HG02588 (cell line): ENCODE measurements at regions not wholly inside any gene's neighbourhood (a gene's known extent, or its start where the extent isn't known, plus 50 kb on each side); places are given as distances from the start of the nearest gene placed in this dataset.
"Not testable (repeated sequence)": the region's sequence is repeated elsewhere in the genome, so short reads cannot be mapped to it uniquely, and the experiment has no call there.

Experiments
- ATAC-seq: cut with Tn5 transposase; IDR thresholded peaks from one replicate; pipeline ENCODE4 v1.9.1; 2021; ENCODE audit warnings: mild to moderate bottlenecking, moderate library complexity; ENCODE audit not compliant: unreplicated experiment

DNA sequence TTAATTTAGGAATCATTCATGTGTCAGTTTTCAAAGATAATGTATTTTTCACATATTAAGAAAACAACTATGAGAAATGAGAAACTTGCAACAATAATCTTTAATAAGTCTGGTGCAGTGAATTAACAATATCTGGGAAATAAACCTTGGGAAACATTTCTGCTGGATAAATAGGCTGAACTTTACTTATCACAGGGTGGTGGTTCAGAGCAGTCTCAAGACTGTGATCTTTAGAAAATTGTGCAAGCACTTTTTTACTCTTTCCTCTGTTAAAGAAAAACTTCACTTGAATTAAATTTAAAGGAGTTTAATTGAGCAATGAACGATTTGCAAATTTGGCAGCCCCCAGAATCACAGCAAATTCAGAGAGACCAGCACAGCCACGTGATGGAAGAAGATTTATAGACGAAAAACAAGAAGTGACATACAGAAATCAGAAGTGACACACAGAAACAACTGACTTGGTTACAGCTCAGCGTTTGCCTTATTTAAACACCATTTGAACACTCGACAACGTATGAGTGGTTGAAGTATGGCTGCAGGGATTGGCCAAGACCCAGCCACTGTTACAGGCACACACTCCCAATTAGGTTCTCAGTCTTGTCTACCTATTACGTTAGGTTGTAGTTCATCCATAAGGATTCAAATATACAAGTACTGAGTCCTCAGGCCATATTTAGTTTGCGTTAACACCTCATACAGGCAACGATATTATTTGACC, 631.9 kb downstream of the SLCO4C1 start:
- ATAC-seq, result no peak

DNA sequence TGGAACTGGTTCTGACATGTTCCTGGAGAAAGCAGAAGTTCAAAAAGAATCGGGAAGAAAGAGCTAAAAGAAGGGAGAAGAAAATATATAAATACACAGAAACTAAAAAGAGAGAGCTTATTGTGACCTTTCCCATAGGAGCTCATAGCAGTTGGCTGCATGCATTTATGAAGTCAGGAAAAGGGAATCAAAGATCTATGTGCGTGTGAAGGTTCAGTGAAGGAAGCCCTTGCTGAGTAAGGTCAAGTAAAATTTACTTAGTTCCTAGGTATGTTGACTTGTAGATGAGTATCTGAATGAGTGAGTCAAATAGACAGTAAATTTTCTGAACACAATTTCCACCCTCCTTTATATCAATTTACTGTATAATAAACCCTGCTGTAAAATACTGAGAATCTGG, 632.5 kb downstream of the SLCO4C1 start:
- no peak for ATAC-seq

DNA sequence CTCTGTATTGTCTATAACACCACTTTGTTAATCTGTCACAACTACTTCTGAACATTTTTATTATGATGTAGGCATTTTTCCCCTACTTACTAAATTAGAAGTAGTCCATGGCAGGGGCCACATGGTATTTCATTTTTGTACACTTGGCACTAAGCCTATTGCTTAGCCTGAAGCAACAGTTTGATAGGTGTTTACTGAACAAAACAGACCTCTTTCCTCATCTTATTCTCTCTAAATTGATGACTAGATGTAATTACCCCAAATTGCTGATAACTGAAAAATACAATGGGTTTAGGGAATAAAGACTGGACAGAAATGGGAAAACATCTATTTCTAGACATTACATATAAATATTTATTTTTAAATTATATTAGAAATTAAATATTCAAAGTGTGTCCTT, 633.8 kb downstream of the SLCO4C1 start:
- no peak for ATAC-seq

DNA sequence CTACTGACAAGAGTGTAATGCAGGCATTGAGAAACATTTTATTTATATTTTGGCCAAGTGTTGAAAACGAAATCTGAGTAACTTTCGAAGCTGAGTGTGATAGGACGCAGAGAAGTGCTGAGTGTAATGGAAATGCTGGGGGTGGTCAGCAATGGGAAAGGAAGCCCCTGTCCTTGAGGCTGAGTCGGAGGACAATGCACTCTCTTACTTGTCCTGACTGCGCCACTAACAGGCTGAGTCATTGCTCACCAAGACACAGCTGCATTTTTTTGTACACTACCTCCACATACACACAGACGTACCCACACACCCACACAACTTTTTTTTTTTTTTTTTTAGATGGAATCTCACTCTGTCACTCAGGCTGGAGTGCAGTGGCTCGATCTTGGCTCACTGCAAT, 637.7 kb downstream of the SLCO4C1 start:
- ATAC-seq, result no peak

DNA sequence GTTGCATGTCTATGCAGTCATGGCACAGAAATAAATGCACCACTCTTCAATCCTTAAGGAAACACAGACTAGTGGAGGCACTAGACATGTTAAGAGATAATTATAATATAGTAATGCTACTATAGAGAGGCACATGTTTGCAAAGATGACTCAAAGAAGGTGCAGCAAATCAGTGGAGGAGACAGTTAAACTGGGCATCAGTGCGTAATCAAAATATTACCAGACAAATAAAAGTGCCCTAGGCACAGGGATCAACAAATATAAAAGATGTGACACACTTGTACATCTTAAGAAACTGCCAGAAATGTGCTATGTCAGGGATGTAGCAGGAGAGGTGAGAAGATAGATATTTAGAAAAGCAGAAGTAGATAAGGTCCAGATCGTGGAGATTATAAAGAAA, 642.1 kb downstream of the SLCO4C1 start:
- ATAC-seq, result no peak

DNA sequence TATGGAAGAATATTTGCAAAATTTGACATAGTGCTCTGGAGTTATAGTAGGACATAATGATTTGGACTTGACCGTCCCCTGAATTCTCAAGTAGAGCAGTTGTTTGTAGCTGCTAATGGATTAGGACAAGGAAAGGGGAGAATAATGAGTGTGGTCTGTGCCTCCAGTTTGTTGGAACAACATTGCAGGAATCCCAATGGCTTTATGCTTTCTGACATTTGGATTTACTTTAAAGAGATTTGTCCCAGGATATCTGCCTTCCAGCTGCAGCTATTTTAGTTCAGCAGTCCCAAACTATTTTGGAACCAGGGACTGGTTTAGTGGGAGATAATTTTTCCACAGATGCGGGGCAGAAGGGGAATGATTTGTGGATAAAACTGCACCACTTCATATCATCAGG, 648.2 kb downstream of the SLCO4C1 start:
- no peak for ATAC-seq

DNA sequence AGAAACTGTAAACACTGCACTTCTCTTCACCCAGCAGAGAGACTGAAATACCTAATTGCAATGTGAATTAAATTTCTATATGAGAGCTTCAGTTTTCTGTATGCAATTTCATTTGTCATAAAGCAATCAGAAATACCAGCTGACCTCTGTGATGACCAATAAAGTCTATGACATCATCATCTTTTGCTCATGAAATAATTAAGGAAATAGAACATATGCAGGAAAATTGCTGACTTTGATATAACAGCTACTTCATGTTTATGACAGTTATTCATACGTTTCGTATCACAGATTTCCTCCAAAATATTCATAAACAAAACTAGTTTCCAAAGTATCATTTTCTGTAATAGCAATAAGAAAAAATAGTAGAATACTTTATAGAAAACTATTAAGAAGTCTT, 652.3 kb downstream of the SLCO4C1 start:
- no peak for ATAC-seq

DNA sequence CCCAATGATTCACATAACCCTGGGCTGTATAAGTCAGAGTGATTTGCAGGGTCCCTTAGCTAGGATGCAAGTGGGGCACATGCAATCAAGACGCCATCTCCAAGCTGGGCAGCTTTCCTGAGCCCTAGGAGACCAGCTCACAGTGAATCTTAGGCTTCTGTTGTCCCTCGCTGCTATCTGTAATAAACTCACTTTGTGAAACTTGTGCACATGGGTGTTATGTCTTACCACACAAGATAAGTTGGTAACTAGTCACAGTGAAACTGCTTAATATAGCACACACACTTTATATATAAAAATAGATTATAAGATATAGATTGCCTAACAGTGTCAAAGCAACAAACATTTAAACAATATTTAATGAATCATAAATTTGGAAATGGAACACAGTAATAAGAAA, 658.5 kb downstream of the SLCO4C1 start:
- ATAC-seq, result no peak

DNA sequence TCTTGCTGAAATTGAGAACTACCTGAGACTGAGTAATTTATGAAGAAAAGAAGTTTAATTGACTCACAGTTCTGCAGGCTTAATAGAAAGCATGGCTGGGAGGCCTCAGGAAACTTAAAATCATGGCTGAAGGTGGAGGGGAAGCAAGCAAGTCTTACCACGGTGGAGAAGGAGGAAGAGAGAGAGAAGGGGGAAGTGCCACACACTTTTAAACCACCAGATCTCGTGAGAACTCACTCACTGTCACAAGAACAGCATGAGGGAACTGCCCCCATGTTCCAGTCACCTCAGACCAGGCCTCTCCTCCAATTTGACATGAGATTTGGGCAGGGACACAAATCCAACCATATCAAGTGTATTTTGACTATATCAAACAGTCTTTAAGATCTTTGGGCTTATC, 668.3 kb downstream of the SLCO4C1 start:
- not testable (repeated sequence) for ATAC-seq

DNA sequence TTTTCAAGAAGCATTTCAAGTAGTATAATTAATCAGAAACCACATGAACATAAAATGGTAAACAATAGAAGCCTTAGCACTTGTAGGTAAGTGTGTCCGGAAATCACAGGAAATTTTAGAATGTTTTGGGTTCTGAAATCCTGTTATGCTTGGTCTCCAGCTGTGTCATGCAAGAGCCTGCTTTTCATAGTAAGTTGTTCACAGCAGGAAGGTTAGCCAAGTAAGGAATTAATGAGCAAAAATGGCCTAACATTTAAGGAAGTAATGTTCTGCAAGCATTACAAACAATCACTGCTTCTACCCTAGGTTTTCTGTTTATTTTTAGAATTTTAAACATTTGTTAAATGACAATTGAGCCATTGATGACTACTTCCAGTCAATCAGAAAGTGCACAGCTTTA, 669.5 kb downstream of the SLCO4C1 start:
- ATAC-seq, result no peak

DNA sequence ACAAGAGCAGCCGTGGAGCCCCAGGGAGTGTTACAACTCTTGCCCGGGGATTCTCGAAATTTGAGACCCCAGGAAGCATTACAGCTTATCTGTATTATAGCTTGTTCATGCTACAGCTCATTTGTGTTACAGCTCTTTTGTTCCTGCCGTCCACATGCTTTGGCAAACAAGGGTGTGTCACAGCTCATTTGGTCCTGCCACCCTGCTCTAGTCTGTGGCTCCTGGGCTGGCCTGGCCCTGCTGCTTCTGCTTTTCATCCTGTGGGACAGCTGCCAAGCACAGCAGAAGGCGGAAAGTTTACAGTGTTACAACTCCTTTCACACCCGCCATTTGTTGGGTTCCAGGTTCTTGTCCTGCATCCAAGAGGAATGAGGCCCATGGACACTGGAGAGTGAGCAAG, 685.0 kb downstream of the SLCO4C1 start:
- ATAC-seq, result no peak

DNA sequence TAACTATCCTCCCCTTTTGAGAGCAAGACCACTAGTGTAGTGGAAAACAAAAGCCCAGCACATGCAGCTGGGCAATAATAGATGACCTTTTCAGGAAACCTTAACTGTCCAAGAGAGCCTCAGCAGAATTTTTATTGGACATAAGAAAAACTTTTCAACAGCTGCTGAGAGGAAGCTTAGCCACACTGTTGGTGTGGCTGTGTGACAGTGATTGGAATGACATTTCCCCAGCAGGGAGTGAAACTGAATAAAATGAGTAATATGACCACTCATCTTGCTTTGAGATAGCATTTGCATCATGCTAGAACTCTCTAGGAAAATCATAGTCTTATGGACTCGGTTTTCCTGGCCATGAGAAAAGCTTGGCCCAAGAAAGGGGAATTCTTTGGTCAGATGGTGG, 687.8 kb downstream of the SLCO4C1 start:
- no peak for ATAC-seq

DNA sequence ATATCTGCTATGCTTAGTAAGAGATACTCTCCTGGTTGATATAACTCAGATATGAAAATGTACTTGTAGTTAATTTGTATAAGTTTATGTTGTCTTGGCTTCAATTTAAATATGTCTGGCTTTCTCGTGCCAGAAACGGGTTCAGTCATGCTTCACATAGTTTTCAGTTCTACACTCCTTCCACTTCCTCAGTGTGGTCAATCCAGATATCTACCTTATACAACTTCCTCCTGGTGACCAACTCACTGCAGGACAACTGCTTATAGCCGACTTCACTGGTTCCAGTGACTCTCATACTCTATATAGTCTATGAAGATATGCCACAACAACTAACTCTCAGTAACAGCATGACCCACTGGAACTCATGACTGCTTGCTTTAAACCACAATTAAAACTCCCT, 690.4 kb downstream of the SLCO4C1 start:
- ATAC-seq, result no peak

DNA sequence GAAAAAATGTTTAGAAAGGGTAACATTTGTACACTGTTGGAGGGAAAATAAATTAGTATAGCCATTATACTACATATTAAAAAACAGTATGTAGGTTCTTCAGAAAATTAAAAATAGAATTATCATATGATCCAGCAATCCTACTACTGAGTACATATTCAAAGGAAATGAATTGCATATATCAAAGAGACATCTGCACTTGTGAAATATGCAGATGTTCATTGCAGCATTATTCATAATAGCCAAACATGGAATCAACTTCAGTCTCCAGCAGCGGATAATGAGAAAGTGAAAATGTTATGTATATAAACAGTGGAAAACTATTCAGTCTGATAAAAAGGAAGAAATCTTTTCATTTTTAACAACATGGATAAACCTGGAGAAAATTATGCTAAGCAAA, 695.5 kb downstream of the SLCO4C1 start:
- no peak for ATAC-seq

DNA sequence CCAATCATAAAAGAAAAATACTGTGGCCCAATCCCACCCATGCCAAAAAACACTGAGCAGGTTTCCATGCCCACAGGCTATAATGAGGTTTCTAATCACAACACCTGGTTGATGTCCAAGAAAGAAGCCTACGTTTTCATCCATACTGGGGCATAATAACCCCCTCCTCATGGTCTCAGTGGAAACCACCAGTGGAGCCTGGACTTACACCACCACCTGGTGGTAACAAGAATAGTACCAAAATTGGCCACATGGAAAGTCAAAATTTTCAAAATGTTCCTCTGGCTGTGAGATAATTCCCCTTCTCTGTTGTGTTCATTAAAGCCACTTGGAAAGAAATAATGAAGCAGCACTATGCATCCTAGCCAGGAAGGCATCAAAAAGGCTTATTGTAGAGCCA, 687.3 kb upstream of the ST8SIA4 start:
- no peak for ATAC-seq

DNA sequence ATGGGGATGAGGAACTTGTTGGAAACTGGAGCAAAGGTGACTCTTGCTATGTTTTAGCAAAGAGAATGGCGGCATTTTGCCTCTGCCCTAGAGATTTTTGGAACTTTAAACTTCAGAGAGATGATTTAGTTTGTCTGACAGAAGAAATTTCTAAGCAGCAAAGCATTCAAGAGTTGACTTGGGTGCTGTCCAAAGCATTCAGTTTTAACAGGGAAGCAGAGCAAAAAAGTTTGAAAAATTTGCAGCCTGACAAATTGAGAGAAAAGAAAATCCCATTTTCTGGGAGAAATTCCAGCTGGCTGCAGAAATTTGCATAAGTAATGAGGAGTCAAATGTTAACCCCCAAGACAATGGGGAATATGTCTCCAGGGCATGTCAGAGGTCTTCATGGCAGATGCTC, 682.3 kb upstream of the ST8SIA4 start:
- ATAC-seq, result no peak

DNA sequence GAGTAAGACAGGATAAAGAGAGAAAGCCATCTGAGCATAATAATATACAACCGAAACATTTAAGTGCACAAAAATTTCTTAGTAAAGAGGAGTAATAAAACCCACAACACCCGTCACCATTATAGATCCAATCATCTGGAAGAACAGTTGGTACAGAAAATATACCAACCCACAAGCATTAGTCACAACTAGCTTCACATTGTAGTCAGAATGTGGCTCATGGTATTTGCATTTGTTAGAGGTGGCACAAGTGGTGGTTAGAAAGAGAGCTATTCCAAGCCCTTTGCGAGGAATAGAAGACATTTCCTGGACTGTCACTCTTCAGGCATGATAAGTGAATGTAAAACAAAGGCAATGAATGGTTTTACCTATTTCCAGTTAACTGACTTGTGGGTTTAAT, 677.5 kb upstream of the ST8SIA4 start:
- ATAC-seq, result no peak

DNA sequence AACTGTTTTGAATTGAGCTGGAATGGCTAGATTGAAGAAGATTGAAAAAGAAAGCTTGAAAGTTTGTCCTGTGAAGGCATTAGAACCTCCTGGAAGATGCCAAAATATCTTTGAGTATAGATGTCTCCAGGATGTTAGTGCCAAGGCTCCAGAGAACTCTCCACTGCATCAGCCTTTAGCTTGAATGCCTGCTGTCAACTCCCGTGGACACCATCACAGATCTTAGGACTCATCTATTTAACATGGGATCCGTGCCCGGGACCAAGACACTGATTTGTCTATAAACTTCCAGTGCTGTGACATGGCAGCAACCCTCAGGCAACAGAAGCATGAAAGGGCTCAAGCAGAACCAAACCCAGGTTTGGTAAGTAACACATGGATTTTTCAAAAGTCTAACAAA, 670.9 kb upstream of the ST8SIA4 start:
- no peak for ATAC-seq

DNA sequence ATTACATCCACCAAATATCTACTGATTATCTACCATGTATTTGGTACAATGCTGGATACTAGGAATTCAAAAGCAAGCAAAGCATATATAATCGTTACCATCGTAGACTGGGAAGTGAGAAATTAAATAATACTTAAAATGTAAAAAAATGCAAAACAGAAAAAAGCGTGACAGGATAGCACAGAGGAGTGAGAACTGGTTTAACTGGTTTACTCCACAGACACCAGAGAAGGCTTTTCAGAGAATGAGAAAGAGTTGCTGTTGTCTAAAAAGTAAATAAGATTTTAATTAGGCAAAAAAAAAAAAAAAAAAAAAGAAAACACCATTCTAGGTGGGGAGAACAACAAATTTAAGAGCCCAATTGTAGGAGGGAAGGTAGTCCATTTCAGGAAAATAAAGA, 657.9 kb upstream of the ST8SIA4 start:
- ATAC-seq, result no peak

DNA sequence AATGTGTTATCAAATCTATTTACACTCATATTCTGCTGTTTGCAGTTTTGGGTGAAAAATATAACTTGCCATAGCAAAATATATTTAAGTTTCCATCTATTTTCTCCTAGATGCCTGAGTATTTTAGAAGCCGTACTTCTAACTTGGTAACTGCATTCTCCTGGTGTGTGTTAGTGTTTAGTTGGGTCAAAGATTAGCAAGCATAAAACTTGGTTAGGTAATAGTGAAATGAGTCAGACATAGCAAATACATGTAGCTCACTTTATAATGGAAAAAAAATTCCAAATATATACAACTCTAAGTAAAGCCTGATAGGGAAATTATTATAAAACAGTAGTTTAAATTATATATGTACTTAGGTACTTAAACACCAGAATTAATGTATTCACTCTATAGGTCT, 640.7 kb upstream of the ST8SIA4 start:
- no peak for ATAC-seq

DNA sequence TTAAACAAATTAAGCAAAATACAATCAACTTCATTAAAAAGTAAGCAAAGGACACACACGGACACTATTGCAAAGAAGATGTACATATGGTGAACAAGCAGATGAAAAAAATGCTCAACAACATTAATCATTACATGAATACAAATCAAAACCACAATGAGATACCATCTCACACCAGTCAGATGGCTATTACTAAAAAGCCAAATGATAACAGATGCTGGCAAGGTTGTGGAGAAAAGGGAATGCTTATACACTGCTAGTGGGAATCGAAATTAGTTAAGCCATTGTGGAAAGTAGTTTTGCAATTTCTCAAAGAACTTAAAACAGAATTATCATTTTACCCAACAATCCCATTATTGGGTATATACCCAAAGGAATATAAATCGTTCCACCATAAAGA, 636.2 kb upstream of the ST8SIA4 start:
- no peak for ATAC-seq

DNA sequence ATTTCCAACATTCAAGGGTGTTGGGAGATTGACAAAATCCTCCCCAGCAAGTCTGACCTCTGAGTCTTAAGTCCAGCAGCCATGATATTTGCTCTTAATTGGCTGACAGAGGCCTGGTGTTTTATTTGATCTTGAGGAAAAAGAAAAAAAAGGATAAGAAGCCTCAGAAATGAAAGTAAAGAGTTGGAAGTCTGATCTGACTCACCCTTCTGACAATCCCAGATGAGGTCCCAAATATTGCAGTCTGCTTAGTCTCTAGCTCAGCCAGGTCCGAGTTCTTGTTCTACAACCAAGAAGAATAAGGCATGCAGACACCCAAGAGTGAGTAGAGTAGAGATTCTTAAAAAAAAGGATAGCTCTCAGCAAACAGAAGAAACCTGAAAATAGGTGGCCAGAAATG, 632.5 kb upstream of the ST8SIA4 start:
- no peak for ATAC-seq

DNA sequence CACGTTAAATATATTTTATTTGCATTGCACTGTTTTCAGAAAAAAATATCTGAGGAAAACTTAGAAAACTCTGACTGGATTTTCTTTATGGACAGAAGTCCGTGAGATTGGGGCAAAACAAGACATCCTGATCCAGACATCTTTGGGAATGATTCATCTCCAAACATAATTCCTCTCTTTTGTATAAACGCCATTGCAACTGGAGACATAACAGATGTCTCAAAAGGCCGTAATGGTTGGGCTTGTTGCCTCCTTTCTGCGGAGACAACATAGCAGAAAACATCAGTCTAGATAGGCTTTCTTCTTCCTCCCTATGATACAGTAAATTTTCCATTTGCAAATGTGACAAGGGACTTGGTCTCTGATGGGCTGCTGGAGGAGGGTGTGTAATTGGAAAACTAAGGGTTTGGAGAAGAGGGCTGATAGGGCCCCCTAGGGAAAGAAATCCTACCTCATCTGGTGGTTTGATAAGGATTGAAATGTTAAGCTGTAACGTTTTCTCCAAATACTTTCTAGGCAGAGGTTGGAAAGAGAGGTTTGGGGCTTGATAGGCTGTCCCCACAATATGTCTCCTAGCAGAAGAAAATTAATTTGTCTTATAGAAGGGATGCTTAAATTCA, 631.5 kb upstream of the ST8SIA4 start:
- no peak for ATAC-seq
